ENCODE measurements at regions not wholly inside any gene's neighbourhood (a gene's known extent, or its start where the extent isn't known, plus 50 kb on each side); places are given as distances from the start of the nearest gene placed in this dataset.
"Not testable (repeated sequence)": the region's sequence is repeated elsewhere in the genome, so short reads cannot be mapped to it uniquely, and the experiment has no call there.

GRCh38 chr18:14460364-14460763 is 83.0 kb downstream of the POTEC start:
- H3K4me3 ChIP-seq (ENCODE audit: low read depth, low read length); DNase-seq (ENCODE audit: low read depth): not testable (repeated sequence)

- not testable (repeated sequence) for DNase-seq (ENCODE audit: low read depth)
Measured at GRCh38 chr18:14459826-14460225, 83.6 kb downstream of the POTEC start.

GRCh38 chr18:14458009-14458945 is 85.1 kb downstream of the POTEC start:
- H3K4me3 ChIP-seq (ENCODE audit: low read depth, low read length); DNase-seq (ENCODE audit: low read depth): not testable (repeated sequence)
- TF ChIP-seq CTCF (IDR thresholded peaks at IDR 0.05; ENCODE audit: low read depth, low read length), result peak; percentile 22

More at GRCh38 chr18:14459826-14460225, 83.6 kb downstream of the POTEC start:
- H3K4me3 ChIP-seq (ENCODE audit: low read depth, low read length), result not testable (repeated sequence)

- not testable (repeated sequence) for H3K4me3 ChIP-seq (ENCODE audit: low read depth, low read length)
Measured at GRCh38 chr18:14450637-14451009, 92.8 kb downstream of the POTEC start.

GRCh38 chr18:14449995-14450636 is 93.3 kb downstream of the POTEC start:
- not testable (repeated sequence) for DNase-seq (ENCODE audit: low read depth); H3K4me3 ChIP-seq (ENCODE audit: low read depth, low read length)

More at GRCh38 chr18:14450637-14451009, 92.8 kb downstream of the POTEC start:
- DNase-seq (ENCODE audit: low read depth), result not testable (repeated sequence)

GRCh38 chr18:14449062-14449461 is 94.3 kb downstream of the POTEC start:
- DNase-seq (ENCODE audit: low read depth); H3K4me3 ChIP-seq (ENCODE audit: low read depth, low read length): not testable (repeated sequence)

GRCh38 chr18:14447715-14448114 is 95.7 kb downstream of the POTEC start:
- DNase-seq (ENCODE audit: low read depth), result not testable (repeated sequence)

GRCh38 chr18:14435460-14435859 is 107.9 kb downstream of the POTEC start:
- DNase-seq (ENCODE audit: low read depth); H3K4me3 ChIP-seq (ENCODE audit: low read depth, low read length): not testable (repeated sequence)

More at GRCh38 chr18:14447715-14448114, 95.7 kb downstream of the POTEC start:
- H3K4me3 ChIP-seq (ENCODE audit: low read depth, low read length), result not testable (repeated sequence)

GRCh38 chr18:14432371-14432770 is 111.0 kb downstream of the POTEC start:
- DNase-seq (ENCODE audit: low read depth); H3K4me3 ChIP-seq (ENCODE audit: low read depth, low read length): not testable (repeated sequence)

- peak; percentile 13 for DNase-seq (ENCODE audit: low read depth)
Measured at GRCh38 chr18:14431031-14431521, 112.3 kb downstream of the POTEC start.

GRCh38 chr18:14415806-14416205 is 127.6 kb downstream of the POTEC start:
- DNase-seq (ENCODE audit: low read depth), result peak; percentile 8
- H3K4me3 ChIP-seq (ENCODE audit: low read depth, low read length), result not testable (repeated sequence)
- TF ChIP-seq CTCF (IDR thresholded peaks at IDR 0.05; ENCODE audit: low read depth, low read length), result peak; percentile 38

More at GRCh38 chr18:14431031-14431521, 112.3 kb downstream of the POTEC start:
- not testable (repeated sequence) for H3K4me3 ChIP-seq (ENCODE audit: low read depth, low read length)

- not testable (repeated sequence) for DNase-seq (ENCODE audit: low read depth); H3K4me3 ChIP-seq (ENCODE audit: low read depth, low read length)
Measured at GRCh38 chr18:14415399-14415798, 128.0 kb downstream of the POTEC start.

- H3K4me3 ChIP-seq (ENCODE audit: low read depth, low read length); DNase-seq (ENCODE audit: low read depth): not testable (repeated sequence)
Measured at GRCh38 chr18:14395533-14395932, 147.9 kb downstream of the POTEC start.

GRCh38 chr18:14393563-14394103 is 149.8 kb downstream of the POTEC start:
- H3K4me3 ChIP-seq (ENCODE audit: low read depth, low read length); DNase-seq (ENCODE audit: low read depth): not testable (repeated sequence)

GRCh38 chr18:14392604-14393003 is 150.8 kb downstream of the POTEC start:
- DNase-seq (ENCODE audit: low read depth), result not testable (repeated sequence)

GRCh38 chr18:14384961-14385360 is 158.4 kb downstream of the POTEC start:
- DNase-seq (ENCODE audit: low read depth); H3K4me3 ChIP-seq (ENCODE audit: low read depth, low read length): not testable (repeated sequence)

More at GRCh38 chr18:14392604-14393003, 150.8 kb downstream of the POTEC start:
- not testable (repeated sequence) for H3K4me3 ChIP-seq (ENCODE audit: low read depth, low read length)

Measured in NB4 (cell line).